HG03025 (cell line): ENCODE measurements at regions not wholly inside any gene's neighbourhood (a gene's known extent, or its start where the extent isn't known, plus 50 kb on each side); places are given as distances from the start of the nearest gene placed in this dataset.
A peak's percentile ranks its signal among the peaks of the same experiment; 100 is the strongest.

Experiments used
- ATAC-seq: cut with Tn5 transposase; IDR thresholded peaks from one replicate; pipeline ENCODE4 v1.9.1; 2021; ENCODE audit warnings: mild to moderate bottlenecking, moderate library complexity; ENCODE audit not compliant: unreplicated experiment, low FRiP score

DNA sequence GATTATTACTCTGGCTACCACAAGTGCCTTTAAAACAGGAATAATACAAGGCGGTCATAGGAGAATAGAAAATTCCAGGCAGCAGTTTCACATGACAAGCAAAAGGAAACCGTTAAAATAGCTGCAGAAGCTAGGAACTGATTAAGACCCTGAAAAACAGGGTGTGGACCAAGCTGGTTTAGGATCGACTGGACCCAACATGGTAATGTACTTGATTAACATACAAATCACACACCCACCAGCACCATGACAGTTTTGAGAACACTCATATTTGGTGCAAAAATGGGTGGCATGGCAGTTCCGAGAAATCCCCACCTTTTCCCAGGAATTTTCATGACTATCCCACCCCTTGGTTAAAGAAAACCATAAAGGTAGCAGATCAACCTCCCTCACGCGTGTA is 51.9 kb upstream of the TMEM163 start:
- ATAC-seq, result no peak

GRCh38 chr2:134771313-134771801 is 52.6 kb upstream of the TMEM163 start:
- ATAC-seq, result no peak

DNA sequence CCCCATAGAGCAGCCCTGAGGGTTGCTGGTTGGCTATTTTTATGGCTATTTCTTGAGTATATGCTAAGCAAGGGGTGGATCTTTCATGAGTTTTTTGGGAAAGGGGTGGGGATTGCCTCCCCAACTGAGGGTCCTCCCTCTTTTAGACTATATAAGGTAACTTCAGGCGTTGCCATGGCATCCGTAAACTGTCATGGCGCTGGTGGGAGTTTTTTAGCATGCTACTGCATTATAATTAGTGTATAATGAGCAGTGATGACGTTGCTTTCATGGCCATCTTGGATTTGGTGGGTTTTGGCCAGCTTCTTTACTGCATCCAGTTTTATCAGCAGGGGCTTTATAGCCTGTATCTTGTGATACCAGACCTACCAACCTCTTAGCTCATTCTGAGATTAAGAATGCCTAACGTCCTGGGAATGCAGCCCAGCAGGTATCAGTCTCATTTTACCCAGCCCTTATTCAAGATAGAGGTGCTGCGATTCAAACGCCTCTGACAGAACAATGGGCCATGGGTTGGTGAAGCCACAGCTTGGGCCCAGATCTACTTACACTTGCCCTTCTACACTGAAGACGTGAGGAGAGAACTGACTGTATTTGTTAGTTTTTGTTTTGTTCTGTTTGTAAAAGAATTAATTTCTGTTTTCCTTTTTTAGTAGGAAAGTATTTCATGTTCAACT is 53.8 kb upstream of the TMEM163 start:
- no peak for ATAC-seq

DNA sequence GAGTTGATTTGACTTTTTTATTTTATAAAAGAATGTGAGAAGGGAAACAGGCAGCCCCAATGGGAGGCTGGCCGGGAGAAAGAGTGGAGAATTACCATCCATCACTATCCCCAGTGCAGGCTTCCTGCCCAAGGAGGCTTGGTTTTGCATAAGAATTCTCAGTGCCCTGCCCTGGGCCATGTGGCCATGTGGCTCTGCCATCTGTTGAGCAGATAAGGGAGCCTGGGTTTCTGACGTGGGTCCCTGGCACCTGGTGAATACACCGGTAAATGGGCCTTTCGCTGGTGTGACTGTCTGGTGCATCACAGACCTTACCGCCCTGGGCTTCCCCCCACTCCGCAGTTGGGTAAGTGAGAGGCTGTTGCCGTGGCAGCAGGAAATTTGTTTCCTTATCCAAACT is 54.5 kb upstream of the TMEM163 start:
- no peak for ATAC-seq

GRCh38 chr2:134773759-134774742 is 55.3 kb upstream of the TMEM163 start:
- no peak for ATAC-seq

DNA sequence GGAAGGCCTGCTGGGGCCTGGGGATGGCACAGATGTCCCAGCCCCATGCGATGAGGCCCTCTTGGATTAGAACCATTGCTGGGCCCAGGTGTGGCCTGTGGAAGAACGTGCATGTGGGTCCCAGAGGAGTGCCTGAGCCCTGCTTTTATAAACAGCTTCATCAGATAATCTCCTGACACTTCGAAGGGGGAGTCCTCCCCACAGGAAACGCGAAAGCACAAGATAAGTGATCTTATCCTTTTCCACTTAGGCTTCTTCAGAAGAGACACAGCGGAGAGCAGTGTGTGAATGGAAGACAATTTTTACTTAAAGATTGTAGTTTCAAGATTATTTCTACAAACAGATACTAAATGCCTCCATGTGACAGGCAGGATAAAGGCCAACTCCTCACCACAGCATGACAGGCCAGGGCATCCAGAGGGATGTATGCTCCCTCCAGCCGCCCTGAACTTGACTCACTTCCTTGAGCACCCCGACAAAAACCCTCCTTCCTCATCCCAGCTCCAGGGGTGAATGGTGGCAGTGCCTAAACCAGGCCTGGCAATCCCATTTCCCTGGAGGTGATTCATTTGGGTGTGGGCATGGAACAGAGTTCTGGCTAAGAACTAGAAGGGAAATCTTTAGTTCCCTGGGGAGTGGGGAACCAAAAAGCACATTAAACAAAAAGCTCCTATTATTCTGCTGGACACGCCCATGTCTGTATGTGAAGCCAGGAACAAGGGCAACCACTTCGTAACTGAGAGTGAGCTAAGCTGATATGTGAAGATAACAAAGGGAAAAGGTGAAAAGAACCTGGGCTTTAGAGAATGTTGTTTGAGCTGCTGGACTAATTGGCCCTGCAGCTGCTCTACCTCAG is 56.2 kb upstream of the TMEM163 start:
- ATAC-seq, result no peak

- ATAC-seq, result no peak
Measured at GRCh38 chr2:134776836-134777235, 58.0 kb upstream of the TMEM163 start.

DNA sequence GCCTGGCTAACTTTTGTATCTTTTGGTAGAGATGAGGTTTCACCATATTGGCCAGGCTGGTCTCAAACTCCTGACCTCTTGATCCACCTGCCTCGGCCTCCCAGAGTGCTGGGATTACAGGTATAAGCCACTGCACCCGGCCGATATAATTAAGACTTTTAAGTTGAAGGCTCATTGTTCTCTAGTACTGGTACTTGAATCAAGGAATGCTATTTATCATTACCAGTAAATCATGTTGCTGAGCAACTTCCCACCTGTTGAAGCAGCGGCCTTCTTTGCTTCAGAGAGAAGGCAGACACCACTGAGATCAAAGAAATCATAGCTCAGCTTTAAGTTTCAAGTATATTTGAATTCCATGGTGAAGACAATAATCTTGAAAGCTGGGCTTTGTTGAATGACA is 58.8 kb upstream of the TMEM163 start:
- no peak for ATAC-seq

DNA sequence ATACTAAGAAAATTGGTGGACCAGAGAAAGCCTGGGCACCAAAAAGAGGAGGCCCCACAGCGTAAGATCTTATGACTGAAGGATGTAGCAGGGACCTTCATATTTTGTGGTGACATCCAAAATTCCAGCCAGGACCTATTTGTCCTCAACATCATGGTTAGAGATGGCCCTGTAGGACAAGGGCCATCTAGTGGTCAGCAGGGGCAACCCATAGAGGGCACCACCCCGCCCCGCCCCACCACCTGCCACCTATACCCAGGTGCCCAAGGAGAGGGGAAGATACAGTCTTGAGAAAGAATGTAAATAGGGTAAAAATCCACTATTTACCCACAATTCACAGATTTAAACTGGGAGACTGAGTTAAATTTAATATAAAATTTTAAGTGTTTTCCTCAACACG is 59.6 kb upstream of the TMEM163 start:
- ATAC-seq, result no peak

DNA sequence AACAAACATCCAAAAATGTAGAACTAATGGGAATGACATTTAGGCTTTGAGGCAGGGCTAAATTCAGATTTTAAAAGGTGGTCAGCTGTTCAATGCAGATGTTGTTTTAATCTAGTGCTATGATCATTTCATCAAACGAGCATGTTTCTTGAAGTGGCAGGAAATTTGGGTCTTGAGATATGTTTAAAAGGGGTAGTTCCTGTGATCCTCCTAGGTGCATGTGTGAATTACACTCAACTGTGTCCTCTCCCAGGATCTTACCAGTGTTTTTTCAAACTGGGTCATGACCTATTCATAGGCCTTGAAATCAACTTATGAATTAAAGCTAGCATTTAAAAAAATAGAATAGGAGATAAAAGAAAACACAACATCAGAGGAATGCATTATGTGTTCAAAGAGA is 57.4 kb upstream of the ACMSD start:
- ATAC-seq, result no peak

DNA sequence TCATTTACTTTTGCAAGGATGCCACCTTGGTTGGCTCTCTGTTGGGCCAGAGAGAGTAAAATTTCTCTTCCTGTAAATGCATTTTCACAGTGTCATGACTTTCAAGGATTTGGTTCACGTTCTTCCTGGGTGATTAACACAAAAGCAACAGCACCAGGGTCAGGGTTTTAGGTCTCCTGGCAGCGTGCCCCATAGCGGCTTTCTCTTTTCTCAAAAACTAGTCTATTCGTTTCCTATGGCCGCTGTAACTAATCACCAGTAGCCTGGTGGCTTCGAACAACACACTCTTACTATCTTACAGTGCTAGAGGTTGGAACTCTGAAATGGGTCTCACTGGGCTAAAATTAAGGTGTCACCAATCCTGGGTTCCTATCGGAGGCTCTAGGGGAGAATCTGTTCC is 56.3 kb upstream of the ACMSD start:
- no peak for ATAC-seq

- ATAC-seq, result peak; percentile 57
Measured at GRCh38 chr2:134782792-134783191, 55.6 kb upstream of the ACMSD start.

- ATAC-seq, result no peak
Measured at GRCh38 chr2:134783912-134784311, 54.5 kb upstream of the ACMSD start.

GRCh38 chr2:134785659-134786430 is 52.6 kb upstream of the ACMSD start:
- no peak for ATAC-seq

GRCh38 chr2:134788417-134788816 is 50.0 kb upstream of the ACMSD start:
- no peak for ATAC-seq
